GM19397 (cell line): ENCODE measurements at regions not wholly inside any gene's neighbourhood (a gene's known extent, or its start where the extent isn't known, plus 50 kb on each side); places are given as distances from the start of the nearest gene placed in this dataset.

Experiments
- ATAC-seq: cut with Tn5 transposase; IDR thresholded peaks from one replicate; pipeline ENCODE4 v1.9.1; 2021; ENCODE audit warnings: mild to moderate bottlenecking, moderate library complexity; ENCODE audit not compliant: unreplicated experiment

DNA sequence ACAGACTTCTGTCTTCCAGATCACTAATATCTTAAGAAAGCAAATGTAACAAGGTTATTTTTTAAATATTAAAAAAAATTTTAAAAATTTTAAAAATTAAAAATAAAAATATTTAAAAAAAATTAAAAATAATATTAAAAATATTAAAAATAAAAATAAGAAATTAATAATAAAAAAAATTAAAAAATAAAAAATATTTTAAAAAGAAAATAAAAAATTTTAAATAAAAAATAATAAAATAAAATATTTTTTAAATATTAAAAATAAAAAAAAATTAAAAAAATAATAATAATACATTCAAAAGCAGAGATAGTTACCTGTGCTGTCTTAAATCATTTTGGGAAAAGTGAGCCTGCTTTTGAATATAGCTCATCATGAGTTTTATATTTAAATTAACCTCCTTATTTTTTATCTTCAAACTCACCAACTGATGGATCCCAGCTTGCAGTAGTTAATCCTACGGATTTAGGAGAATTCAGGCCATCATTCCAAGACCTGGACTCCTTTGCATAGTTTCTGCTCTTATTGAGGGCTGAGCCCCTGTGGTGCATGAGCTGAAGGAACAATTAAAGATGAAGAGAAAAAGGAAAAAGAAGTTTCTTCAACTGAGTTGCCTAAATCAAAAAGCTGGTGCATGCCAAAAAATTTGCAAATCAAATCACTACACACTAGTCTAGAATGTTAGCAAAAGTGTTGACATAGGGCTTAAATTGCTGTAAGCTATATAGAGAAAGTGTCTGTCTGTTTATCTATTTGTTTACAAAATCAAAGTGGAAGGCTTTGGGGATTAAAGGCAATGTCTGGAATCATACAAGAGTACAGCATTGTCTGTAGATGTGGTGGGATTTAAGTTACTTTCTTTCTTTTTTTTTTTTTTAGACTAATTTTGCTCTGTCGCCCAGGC lies 50.5 kb upstream of the ZNF438 start:
- ATAC-seq: no peak

DNA sequence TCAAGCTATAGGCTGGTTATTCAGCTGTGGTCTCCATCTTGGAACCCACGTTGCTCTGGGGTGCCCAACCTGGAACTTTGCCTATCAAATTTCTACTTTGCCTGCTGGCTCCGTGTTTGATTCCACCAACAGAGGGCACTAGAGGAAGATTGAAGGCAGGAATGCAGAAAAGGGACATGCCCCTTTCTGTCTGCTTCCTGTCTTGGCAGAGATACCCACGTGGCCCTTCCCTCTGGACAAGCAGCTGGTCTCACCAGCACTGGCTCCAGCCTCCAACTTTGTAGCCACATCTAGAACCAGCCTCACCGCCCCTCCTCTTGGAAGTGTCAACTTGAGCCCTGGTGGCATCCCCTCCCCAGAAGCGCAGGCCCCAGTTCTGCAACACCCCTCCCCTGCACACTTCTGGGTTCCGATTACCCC lies 52.1 kb upstream of the ZNF438 start:
- no peak for ATAC-seq

DNA sequence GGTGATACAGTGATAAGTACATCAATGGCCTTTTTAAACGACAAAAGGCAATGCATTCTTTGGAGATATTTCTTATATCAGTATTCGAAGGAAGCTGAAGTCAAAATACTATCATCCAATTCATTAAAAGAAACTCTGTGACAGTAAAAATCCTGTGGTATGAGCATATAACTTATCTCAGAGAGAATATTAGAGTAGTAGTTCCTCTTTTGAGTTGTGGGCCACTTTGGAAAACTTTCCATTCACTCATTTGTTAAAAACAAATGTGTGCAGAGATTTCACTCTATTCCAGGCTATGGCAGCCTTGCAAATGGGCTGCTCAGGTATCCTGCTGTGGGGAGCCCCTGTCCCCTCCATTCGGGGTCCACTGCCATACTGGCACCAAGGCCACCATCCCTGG lies 55.3 kb upstream of the ZNF438 start:
- no peak for ATAC-seq

DNA sequence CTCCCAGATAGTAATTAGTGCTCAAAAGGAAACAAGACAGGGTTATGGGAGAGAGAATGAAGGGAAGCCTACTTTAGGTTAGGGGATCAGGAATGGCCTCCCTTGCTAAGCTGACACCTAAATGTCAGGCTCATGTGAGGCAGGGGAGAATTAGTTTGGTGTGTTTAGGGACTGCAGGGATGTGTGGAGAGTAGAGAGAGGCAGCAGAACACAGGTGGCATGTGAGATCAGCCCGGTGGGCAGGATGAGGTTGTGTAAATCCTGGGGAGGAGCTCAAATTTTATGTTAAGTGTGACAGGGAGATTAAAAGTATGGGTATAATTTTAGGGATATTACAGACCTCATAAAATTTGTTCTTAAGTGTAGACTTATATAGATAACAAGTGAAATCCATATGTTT lies 56.2 kb upstream of the ZNF438 start:
- no peak for ATAC-seq

DNA sequence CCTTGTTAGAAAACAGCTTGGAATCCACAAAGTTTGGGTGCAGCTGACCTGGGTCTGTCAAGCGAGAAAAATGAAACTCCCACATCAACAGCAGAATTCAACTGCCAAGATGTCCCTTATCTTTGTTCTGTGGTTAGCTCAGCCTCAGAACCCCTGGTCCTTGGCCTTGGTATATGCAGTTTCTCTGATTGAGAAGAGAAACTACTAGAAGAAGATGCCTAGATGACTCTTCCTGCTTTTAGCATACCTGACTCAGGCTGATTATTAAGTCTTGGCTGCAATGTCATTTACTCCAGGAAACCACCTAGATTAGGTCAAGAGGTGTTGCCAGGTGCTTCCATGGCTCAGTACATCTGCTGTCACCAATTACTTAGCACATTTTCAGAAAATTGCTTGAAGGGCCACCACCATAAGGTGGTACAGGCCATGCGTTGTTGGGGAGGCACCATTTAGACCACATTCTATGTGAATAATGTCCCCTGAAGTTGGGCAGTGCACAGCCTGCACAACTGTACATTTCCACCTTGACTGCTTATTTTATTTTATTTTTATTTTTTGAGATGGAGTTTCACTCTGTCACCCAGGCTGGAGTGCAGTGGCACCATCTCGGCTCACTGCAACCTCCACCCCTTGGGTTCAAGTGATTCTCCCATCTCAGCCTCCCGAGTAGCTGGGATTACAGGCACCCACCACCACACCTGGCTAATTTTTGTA lies 59.4 kb upstream of the ZNF438 start:
- no peak for ATAC-seq

DNA sequence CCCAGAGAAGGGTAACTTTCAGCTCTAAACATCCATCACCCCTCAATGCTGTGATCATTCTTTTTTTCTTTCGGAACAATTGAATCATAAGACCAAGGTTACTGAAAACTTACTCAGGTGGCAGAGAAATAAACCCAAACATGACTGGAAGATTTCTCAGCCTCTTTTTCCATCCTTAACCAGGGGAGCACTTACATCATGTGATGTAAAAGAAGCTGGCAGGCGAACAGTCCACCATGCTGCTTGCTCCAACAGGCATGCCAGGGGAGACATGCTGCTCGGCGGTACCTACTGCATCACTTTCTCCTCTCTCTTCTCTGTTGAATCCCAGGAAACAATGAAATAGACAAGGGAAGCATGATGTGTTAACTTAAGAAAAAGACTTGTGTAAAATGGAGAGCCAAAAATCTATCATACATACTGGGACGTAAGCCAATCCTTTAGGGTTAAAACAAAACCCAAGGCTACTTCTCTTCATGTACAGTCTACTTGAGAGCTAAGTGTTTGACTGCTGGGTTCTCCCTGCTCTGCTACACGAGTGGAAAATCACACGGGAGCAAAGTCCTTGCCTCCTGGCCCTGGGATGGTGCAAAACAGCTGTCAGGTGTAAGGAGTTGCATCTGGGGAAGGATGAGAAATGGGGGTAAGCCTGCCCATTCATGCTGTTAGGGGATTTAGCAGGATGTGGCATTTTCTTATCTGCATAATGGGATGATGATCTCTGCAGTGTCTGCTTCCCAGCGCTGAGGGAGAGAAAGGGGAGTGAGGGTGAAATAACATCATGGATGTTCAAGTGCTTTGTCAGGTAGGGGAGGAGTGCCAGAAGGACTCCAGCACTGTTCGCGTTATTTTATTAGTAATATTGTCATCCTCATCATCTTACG lies 64.3 kb upstream of the ZNF438 start:
- no peak for ATAC-seq

DNA sequence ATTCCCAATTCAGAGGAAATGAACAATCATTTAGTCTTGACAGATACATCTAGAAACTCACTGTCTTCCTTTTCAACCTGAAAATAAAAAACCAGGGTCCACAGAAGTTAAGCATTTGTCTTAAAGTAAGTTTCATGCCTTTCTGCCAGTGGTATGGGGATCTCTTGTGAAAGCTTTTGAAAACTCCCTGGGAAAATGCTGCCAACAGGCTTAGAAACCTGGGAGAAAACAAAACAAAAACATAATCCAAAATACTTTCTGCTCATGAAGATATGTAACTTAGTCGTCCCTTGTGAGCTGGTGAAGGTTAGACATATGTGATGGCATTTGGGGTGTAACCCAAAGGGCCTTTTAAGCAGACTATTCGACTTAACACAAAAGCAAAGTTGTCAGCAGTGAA lies 66.4 kb upstream of the ZNF438 start:
- ATAC-seq: no peak

DNA sequence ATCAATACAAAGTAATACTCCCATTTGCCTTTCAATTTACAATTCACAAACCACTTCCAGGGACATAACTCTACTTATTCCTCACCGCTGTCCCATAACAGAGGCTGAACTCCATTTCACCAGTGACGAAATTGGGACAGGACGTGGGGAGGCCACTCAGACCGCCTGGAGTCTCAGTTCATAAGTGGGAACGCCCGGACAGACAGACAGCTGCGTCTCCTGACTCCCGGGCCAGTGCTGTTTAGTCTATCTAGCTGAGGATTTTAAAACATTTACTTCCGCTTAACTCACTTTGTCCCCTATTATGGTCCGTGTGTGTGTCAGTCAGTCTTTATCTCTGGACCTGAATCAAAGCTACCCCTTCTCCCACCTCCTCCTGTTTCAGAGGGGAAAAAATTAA lies 67.4 kb upstream of the ZNF438 start:
- ATAC-seq: no peak

DNA sequence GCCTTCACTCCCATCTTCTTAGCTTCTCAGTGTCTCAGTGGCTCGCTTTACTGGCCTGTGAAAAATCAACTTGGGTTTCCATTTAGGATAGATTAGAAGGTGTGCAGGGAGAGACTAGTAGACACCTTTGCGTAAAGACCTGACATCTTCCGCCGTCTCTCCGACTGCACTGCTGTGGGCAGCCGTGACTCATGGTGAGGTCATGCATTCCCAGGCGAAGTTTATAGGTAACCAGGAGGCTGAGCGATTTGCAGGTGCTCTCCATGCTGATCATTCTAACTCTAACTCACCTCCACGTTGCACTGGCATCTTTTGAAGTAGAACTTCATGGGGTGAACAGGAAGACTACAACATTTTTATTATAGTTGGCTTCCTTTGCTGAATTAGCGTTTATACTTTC lies 68.0 kb upstream of the ZNF438 start:
- ATAC-seq: no peak

DNA sequence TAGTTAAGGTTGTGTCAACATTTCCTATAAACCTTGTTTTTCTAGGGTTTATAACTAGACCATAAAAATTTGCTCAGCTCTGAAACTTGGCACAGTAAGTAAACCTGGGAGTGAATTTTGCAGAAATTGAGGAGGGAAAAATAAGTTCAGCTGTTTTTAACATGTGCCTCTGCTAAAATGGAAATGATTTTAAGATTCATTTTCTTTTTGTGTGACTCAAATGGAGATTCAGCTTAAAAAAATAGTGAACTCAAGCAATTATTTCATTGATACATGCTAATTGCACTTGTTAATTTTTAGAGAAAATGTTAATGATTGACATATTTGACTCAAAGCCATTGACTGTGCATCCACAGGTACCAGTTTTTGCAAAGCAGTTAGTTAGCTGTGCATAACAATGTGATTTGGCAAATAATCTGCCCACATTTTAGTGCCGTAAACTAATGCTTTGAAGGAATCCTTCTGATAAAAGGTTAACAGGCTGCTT lies 68.5 kb upstream of the ZNF438 start:
- ATAC-seq: no peak

DNA sequence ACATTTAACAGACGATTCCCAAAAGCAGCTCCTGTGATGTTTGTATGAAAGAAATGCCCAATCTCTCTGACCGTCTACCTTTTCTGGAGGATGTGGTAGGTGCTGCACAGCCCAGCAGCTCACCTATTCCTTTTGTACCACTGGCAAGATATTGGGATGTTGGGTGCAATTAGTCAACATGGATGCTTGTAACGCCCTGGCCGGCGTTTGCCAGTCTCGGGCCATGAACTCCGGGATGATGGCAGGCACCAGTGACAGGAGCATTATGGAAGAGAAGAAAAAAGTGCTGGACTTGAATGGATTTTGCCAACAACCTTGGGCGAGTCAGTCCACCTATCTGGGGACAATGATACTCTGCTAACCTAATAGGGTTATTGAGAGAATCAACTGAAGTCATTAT lies 69.0 kb upstream of the ZNF438 start:
- no peak for ATAC-seq

DNA sequence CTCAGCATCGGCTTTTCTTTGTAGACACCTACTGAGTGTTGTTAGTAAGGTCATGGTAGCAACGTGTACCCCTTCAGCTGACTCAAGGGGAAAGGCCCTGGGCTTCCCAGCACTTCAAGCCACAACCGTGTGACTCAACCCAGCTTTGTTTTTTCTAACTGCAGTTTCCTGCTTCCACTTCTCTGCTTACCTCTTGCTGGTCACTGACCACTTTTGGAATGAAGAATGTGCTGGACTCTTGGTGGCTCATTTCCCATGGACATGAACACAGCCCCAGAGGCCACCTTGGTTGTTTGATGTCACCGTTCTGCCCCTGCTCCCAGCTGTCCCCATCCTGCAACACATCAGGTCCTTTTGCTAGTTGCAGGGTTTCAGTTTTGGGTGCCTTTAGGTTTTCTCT lies 69.5 kb upstream of the ZNF438 start:
- ATAC-seq: no peak

DNA sequence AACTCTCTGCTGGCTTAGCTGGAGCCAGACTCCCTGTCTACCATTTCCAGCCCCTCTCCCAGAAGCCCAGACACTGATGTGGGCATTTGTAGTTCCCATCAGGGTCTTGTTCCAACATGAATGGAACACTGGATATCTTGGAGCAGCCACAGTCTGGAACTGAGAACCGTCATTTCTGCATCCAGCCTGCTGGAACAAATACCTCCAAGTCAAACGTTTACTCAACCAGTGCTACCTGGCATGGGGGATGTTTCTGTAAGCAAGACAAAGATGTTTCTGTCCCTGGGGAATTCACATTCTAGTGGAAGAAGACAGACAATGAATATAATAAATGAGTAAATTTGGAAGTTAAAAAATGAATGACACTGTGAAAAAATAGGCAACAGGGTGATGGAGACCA lies 70.8 kb upstream of the ZNF438 start:
- ATAC-seq: no peak

DNA sequence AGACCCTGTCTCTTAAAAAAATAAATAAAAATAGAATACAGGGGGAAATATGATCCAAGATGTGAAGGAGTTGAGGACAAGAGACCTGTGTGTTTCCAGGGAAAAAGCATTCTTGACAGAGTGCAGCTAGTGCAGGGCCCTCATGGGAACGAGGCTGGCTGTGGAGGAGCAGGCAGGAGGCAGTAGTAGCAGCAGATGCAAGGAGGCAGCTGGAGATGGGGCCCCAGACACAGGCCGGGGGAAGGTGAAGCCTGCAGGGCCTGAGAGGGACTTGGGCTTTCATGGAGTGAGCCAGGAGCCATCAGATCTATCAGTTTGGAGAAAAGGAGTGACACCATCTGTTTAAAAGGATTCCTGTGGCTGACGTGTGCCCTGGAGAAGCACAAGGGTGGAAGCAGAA lies 71.4 kb upstream of the ZNF438 start:
- no peak for ATAC-seq

DNA sequence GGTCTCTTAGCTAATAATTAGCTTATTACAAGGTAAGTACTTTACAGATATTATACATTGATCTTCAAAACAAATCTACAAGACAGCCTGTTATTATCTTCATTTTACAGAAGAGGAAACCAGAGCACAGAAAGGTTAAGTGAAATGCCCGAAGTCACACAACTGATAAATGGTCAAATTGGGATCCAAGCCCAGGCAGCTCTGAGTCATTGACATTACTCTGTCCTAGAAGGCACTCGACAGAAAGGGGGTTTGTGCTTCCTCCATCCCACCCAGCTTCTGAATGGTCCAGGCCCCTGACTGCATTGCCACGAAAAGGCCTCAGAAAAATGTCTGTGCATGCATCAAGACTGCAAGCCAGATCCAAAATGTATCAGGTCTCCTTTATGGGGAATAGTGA lies 81.3 kb upstream of the ZNF438 start:
- no peak for ATAC-seq

DNA sequence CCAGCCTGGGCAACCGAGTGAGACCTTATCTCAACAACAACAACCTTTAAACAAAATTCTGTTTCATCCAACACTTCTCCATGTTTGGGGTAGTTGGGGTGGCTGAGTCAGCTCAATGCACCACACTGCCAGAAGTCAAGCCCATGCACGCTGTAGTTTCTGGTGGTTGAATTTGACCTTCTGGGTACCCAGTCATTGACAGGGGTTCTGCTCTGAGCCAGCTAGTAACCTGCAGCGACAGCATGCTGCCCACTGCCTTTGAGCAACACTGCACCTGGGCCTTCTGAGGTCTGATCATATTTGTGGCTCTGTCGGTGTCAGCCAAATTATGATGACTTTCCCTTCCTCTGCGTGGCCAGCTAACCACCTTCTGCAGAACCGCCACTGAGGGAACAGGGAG lies 84.6 kb upstream of the ZNF438 start:
- no peak for ATAC-seq

DNA sequence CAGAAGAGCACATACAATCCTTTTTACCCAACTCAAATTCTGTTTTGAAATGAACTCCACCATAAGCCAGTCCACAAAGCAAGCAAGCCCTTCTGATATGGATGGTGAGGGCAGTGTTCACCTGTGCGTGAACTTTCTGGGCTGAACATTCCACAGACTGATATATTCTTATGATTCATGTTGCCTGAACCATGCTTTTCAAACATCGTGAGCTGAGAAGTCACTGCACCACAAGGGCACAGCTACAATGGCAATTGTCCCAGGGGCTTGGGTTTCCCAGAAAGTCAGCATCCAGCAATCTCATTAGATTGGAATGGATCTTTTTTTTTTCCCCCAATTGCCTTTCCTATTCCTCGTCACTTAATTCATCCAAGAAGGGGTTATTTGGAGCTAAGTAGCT lies 86.9 kb upstream of the ZNF438 start:
- no peak for ATAC-seq

DNA sequence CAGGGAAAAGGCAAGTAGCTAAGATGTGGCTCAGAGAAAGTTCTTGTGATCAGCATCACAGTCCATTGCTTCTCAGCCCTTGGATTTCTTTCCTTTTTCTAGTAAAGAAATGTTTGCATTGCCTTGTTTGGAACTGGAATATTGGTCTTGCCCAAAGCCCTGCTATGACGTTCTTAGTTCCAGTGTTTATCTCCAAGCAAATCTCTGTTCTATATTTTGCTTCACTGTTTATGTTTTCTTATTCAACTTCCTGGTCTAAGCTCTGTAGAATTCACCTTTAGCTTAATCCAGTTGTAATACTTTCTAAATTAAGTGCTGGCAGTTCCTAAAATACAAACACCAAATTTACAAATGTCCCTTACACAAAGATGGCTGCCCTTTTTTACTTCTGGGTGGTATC lies 88.7 kb upstream of the ZNF438 start:
- no peak for ATAC-seq

DNA sequence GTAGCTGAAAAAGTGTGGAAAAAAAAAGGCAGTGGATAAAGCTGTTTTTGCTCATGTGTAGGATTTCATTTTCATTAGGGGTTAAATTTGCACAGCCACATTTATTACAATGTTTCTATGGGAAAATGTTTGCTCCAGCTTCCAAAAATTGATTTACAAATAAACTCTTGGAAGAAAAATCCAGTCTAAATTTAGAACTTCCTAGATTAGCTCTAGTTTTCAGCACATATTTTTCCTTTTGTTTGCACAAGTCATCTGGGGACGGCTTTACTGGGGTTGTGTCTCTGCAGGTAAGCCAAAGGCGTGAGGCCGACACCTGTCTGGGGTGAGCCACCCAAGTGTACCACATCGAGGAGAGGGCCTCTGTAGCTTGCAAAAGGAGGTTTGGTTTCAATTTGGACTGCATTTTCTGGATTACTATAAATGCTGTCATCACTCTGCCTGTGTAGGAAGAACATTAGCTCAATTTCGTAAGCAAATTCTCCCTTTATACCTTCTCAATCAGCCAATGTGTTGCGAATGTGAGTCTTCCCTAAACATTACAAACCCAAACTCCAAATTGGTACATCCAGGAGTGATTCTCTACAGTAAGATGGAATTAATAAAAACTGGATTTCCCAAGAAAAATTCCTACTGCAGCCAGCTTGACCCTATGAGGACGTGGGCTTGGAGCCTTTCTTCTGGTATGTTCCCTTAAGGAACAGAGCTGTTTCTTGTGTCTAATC lies 89.5 kb upstream of the ZNF438 start:
- no peak for ATAC-seq

DNA sequence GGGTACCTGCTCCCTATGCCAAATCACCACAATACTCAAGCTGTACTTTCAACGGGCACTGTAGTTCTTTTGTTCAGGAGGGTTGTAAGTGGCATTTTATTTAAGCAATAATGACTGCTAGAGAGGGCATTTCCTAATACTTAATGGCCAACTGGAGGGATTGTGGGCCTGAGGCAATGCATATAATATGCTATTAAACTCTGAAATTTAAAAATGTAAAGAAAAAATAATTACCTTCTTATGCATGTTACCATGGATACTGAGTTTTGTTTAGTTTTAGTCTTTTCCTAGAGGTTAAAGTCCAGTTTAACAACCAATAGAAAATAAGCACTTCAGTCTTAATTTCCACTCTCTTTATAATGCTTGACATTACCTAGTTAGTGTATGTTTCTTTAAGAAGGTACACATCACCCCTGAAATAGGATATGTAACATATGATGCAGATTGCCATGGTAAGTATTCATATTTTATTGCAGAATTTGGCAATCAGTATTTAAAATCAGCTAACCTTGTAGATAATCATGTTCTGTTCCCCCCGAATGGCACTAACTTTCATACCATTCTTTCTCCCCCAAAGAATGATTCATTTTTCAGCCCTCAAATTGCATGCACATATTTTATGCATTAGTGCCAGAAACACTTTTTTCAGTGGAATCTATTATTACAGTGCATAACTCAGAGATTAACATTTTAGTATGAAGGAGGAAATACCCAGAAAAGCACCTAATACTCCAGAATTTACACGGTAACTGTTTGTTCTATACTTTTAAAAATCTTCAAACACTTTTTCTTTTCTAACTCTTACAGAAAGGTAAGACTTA lies 90.3 kb upstream of the ZNF438 start:
- ATAC-seq: no peak
